ENCODE measurements at regions not wholly inside any gene's neighbourhood (a gene's known extent, or its start where the extent isn't known, plus 50 kb on each side); places are given as distances from the start of the nearest gene placed in this dataset.
A peak's percentile ranks its signal among the peaks of the same experiment; 100 is the strongest.

DNA sequence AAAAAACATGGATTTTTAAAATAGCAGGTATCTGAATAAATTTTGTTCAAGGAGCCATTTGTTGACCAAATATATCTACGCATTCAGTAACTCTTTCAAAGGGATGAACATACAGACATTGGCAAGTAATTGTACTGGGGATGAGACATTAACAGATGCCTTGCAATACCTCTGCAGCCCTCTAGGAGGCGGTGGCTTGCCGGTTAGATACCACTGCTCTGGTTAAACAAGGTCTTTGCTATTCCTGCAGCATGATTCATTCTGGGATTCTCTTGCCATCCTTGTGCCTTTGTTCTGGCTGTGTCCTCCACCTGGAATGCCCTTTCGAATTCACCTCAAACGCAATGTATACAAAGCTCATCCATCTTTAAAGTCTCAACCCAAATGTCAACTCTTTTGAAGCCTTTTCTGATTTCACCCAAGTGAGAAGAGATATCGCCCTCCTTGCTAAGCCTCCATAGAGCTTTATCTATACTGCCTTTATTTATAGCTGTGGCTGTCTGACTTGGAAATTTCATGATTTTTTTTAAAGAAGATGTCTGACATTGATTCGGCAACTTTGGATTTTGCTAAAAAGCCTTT, 131.0 kb upstream of the SRRM4 start:
- Mint-ChIP-seq H3K4me1 (no peaks in the 10 kb centered on the region), H3K9me3 (peaks cover 0 to 2% (median 0%) of the 10 kb centered on the region in 7 donors), H3K4me3 (no peak overlapping the region), H3K27me3 (ENCODE audit: low read depth in 3 of 3) (peaks cover 0 to 2% (median 2%) of the 10 kb centered on the region in 3 donors), H3K36me3 (no peaks in the 10 kb centered on the region), H3K27ac (no peak overlapping the region)
- intact Hi-C loops (cut with micrococcal nuclease): no loop called here
- 21% methylated on average over 4 of the region's 7 CpGs for WGBS (ENCODE audit: insufficient coverage)
- no peak overlapping the region for H3K9ac ChIP-seq (ENCODE audit: insufficient read depth, low read length, poor library complexity, severe bottlenecking)
- H3K79me2 ChIP-seq (ENCODE audit: insufficient read depth, low read length): no peaks in the 10 kb centered on the region
- no peak overlapping the region for H3K4me3 ChIP-seq (replicated peaks in 1 of 3; ENCODE audit: low read depth in 2 of 3, low read length in 3 of 3)
- H3K36me3 ChIP-seq (replicated peaks in 1 of 2; ENCODE audit: control insufficient read depth in 1 of 2, insufficient read depth in 2 of 2, low read length in 2 of 2): no peaks in the 10 kb centered on the region
- no peak overlapping the region for H3K27ac ChIP-seq (ENCODE audit: low read depth in 1 of 2, low read length in 2 of 2)
- no peak for DNase-seq
- no peak overlapping the region for H2AFZ ChIP-seq (ENCODE audit: insufficient read depth, low read depth, low read length, poor library complexity, severe bottlenecking)
- no peaks in the 10 kb centered on the region for H4K20me1 ChIP-seq (ENCODE audit: insufficient read depth, low read length)
- H3K9me3 ChIP-seq (replicated peaks in 1 of 2; ENCODE audit: control insufficient read depth in 1 of 2, insufficient read depth in 1 of 2, low read length in 2 of 2): no peaks in the 10 kb centered on the region
- TF ChIP-seq, protein P1, sequence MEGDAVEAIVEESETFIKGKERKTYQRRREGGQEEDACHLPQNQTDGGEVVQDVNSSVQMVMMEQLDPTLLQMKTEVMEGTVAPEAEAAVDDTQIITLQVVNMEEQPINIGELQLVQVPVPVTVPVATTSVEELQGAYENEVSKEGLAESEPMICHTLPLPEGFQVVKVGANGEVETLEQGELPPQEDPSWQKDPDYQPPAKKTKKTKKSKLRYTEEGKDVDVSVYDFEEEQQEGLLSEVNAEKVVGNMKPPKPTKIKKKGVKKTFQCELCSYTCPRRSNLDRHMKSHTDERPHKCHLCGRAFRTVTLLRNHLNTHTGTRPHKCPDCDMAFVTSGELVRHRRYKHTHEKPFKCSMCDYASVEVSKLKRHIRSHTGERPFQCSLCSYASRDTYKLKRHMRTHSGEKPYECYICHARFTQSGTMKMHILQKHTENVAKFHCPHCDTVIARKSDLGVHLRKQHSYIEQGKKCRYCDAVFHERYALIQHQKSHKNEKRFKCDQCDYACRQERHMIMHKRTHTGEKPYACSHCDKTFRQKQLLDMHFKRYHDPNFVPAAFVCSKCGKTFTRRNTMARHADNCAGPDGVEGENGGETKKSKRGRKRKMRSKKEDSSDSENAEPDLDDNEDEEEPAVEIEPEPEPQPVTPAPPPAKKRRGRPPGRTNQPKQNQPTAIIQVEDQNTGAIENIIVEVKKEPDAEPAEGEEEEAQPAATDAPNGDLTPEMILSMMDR (IDR thresholded peaks at IDR 0.05): peak; percentile 82
- no peaks in the 10 kb centered on the region for H3K4me1 ChIP-seq (ENCODE audit: control insufficient read depth in 1 of 2, insufficient read depth in 2 of 2, low read length in 2 of 2)
- H3K27me3 ChIP-seq (ENCODE audit: control insufficient read depth in 2 of 2, insufficient read depth in 2 of 2, low read length in 2 of 2): no peaks in the 10 kb centered on the region
- H3K4me2 ChIP-seq (replicated peaks; ENCODE audit: extremely low read depth, low read length, poor library complexity, severe bottlenecking): no peak overlapping the region

GRCh38 chr12:118851891-118852290, 129.4 kb upstream of the SRRM4 start:
- H3K79me2 ChIP-seq (ENCODE audit: insufficient read depth, low read length): no peaks in the 10 kb centered on the region
- no CpG with 5 or more reads among the region's 2 CpGs for WGBS (ENCODE audit: insufficient coverage)
- intact Hi-C loops (cut with micrococcal nuclease): no loop called here
- no peaks in the 10 kb centered on the region for H3K4me1 ChIP-seq (ENCODE audit: control insufficient read depth in 1 of 2, insufficient read depth in 2 of 2, low read length in 2 of 2)
- TF ChIP-seq, protein P1 (IDR thresholded peaks at IDR 0.05): no peak
- Mint-ChIP-seq H3K27ac (no peak overlapping the region), H3K27me3 (ENCODE audit: low read depth in 3 of 3) (peaks cover 0 to 2% (median 0%) of the 10 kb centered on the region in 3 donors), H3K9me3 (peaks cover 0 to 2% (median 0%) of the 10 kb centered on the region in 7 donors), H3K36me3 (no peaks in the 10 kb centered on the region), H3K4me1 (no peaks in the 10 kb centered on the region), H3K4me3 (no peak overlapping the region)
- H2AFZ ChIP-seq (ENCODE audit: insufficient read depth, low read depth, low read length, poor library complexity, severe bottlenecking): no peak overlapping the region
- H4K20me1 ChIP-seq (ENCODE audit: insufficient read depth, low read length): no peaks in the 10 kb centered on the region
- H3K4me3 ChIP-seq (replicated peaks in 1 of 3; ENCODE audit: low read depth in 2 of 3, low read length in 3 of 3): no peak overlapping the region
- H3K4me2 ChIP-seq (replicated peaks; ENCODE audit: extremely low read depth, low read length, poor library complexity, severe bottlenecking): no peak overlapping the region
- no peaks in the 10 kb centered on the region for H3K9me3 ChIP-seq (replicated peaks in 1 of 2; ENCODE audit: control insufficient read depth in 1 of 2, insufficient read depth in 1 of 2, low read length in 2 of 2)
- H3K27ac ChIP-seq (ENCODE audit: low read depth in 1 of 2, low read length in 2 of 2): no peak overlapping the region
- no peak overlapping the region for H3K9ac ChIP-seq (ENCODE audit: insufficient read depth, low read length, poor library complexity, severe bottlenecking)
- no peaks in the 10 kb centered on the region for H3K36me3 ChIP-seq (replicated peaks in 1 of 2; ENCODE audit: control insufficient read depth in 1 of 2, insufficient read depth in 2 of 2, low read length in 2 of 2)
- no peaks in the 10 kb centered on the region for H3K27me3 ChIP-seq (ENCODE audit: control insufficient read depth in 2 of 2, insufficient read depth in 2 of 2, low read length in 2 of 2)
- no peak for DNase-seq
